ENCODE measurements at regions not wholly inside any gene's neighbourhood (a gene's known extent, or its start where the extent isn't known, plus 50 kb on each side); places are given as distances from the start of the nearest gene placed in this dataset.

GRCh38 chr9:1335174-1335573 lies 285.0 kb downstream of the DMRT2 start:
- no peak for ATAC-seq

DNA sequence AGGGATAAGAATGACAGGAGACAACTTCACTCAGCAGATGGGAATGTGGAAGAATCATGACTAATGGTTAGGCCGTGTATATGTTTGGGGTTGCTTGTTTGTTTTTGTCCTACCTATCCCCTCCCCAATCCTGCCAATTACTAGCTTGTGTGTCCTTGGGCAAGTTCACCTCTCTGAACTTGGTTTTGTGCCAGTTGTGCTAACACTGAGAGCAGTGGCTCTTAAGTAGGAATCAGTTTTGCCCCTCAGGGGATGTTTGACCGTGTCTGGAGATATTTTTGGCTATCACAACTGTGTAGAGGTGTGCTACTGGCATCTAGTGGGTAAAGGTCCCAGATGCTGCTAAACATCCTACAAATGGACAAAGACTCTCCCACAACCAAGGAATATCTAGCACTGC lies 287.0 kb downstream of the DMRT2 start:
- ATAC-seq: no peak

DNA sequence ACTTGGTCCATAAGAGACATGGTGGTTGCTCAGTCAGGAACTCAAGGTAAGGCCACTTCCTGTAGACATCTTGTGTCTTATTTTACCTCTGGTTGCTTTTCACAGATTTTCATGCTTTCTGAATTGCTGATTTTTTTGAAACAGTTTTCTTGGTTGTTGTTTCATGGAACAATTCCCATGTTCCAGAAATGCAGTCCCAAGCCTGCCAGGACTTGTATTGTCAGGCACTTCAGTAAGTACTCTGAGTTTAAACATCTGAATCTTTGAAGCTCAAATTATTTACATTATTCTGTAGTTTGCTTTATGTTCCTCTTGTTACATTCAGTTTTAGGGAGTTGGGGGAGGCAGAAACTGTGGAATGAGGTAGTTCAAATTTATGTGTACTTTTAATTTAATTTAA lies 290.2 kb downstream of the DMRT2 start:
- ATAC-seq: no peak

DNA sequence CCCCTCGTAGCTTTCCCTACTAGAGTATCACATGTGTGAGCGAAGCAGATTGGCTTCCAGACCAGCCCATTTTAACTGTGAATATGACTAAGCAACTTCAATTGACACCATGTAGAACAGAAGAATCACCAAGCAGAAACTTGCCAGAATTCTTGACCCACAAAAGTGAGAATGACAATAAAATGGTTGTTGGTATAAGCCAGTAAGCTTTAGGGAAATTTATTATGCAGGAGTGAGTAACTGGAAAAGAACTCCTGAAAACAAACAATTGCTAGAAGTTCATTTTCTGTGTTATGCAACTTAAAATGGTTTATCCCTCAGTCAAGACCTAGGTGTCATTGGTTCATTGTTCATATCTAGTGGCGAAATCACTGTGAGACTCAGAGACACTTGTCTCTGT lies 303.1 kb downstream of the DMRT2 start:
- no peak for ATAC-seq

- ATAC-seq: no peak
Observed at GRCh38 chr9:1354086-1354485, 303.9 kb downstream of the DMRT2 start.

- no peak for ATAC-seq
Observed at GRCh38 chr9:1354606-1355005, 304.4 kb downstream of the DMRT2 start.

GRCh38 chr9:1355656-1356055 lies 305.5 kb downstream of the DMRT2 start:
- ATAC-seq: no peak

DNA sequence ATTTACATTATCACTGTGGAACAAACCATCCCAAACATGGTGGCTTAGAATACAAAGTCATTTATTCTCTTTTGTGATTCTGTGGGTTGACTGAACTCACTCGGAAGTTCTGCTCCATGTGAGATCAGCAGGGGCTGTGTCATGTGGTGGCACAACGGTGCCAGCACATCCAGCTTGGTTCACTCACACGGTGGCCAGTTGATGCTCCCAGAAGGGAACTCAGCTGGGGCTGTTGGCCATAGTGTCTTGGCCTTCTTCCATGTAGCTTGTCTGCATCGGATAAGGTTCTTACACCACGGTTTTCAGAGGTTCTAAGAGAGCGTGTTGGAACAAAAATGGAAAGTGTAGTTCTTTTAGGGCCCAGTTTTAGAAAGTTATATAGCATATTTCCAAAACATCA lies 312.7 kb downstream of the DMRT2 start:
- no peak for ATAC-seq

GRCh38 chr9:1366276-1366675 lies 316.1 kb downstream of the DMRT2 start:
- ATAC-seq: no peak

DNA sequence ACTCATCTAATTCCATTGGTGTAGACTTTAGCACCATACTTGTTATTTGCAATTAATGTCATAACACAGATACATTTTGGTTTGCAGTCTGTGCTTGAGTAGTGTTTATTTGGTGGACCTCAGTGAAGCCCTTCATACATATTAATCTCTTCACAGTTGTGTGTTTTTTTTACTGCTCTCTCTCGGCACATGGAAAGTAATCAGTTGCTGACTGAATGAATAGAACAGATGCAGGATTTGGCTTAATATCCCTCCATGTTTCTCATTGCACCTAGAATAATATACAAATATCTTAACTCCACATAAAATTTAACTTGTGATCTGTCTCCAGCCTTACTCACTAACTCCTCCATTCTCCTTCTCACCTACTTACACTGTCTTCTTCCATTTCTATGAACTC lies 319.1 kb downstream of the DMRT2 start:
- no peak for ATAC-seq

DNA sequence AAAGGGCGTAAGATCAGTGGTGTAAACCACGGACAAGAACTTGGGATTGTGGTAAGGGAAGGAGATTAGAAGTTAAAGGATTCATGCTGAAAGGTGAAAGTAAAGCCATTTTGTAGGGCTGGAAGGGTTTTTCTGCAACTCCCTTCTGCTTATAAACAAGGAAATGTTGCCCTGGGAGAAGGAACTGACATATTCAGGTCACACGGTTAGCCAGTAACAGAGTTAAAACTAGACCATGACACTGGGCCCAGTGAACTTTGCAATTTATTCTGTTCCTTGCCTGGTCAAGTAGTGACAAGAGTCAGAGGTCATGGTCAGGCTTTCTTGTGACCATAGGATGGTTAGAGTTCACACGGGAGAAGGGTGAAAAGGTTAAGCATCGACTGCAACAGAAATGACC lies 323.3 kb downstream of the DMRT2 start:
- ATAC-seq: no peak

GRCh38 chr9:1383899-1384455 lies 333.8 kb downstream of the DMRT2 start:
- ATAC-seq: no peak

DNA sequence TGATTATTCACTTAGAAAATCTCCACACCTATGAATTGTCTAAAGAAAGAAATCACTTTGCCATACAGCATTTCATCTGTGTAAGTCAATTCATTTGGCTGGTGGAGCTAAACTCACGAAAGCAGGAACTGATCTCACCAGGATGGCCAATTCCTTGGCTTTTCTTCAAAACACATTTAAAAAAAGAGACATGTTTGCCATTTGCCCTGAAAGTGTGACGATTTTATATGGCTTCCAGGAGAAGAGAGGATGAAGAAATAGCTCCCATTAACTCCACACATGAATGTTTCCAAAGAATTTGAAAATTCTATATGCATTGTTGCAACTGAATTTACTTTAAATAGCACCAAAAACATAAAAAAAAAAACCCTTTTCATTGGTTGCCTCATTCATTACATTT lies 334.7 kb downstream of the DMRT2 start:
- ATAC-seq: no peak

GRCh38 chr9:1386420-1386819 lies 336.3 kb downstream of the DMRT2 start:
- ATAC-seq: no peak

DNA sequence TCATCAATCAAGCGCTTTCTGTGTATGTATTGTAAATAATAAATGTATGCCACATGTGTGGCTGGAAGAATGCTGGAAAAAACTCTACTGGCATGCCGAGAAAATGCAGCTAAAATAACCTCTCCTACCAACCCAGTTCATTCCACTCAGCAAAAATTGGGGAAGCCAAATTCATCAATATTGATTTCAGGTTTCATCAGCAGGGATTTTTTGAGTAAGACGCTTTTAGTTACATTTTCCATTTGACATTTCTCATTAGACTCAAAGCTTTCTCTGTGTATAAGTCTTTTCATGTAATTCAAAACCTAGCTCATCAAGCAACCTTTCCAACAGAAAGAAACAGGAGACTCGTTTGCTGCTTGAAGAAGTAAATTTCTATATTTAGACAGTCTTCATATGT lies 338.1 kb downstream of the DMRT2 start:
- no peak for ATAC-seq

GRCh38 chr9:1400983-1401382 lies 350.8 kb downstream of the DMRT2 start:
- no peak for ATAC-seq

GRCh38 chr9:1404940-1405339 lies 354.8 kb downstream of the DMRT2 start:
- no peak for ATAC-seq

- ATAC-seq: no peak
Observed at GRCh38 chr9:1411826-1412225, 361.7 kb downstream of the DMRT2 start.

- no peak for ATAC-seq
Observed at GRCh38 chr9:1414711-1415131, 364.6 kb downstream of the DMRT2 start.

GRCh38 chr9:1415146-1415545 lies 365.0 kb downstream of the DMRT2 start:
- no peak for ATAC-seq

DNA sequence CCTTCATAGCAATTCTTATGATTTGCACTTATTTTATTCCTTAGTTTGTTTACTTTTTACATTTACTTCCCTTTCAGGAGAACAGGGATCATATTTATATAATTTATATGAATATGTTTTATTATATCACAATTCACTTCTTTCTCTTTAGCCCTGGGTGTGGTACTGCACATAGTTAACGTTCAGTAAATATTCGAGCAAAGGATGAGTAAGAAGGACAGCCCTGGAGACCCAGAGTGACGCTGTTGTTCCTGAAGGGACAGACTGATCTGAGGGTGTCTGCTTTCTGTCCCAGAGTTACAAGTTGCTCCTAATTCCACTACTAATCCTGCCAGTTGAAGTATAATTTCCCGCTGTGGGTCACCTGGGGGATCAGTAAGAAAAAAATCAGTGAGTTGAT lies 366.1 kb downstream of the DMRT2 start:
- ATAC-seq: no peak

GRCh38 chr9:1421436-1421835 lies 371.3 kb downstream of the DMRT2 start:
- ATAC-seq: no peak

GRCh38 chr9:1427875-1428274 lies 377.7 kb downstream of the DMRT2 start:
- no peak for ATAC-seq

DNA sequence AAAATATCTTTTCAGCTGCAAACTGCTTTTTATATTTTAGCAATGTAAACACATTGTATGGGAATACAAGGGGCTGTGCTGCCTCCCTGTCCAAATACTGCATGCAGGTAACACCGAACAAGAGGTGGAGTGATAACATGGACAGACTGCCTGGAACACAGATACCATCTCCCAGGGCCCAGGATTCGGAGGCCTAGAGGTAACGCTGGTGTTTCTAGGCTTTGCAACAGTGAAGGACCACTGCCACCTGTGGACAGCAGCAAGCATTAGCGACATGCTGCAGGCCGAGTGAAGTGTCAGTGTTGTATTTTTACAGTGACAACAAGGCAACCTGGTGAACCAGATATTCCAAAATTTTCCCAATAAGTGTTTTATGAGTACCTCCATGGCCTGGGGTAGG lies 379.1 kb downstream of the DMRT2 start:
- no peak for ATAC-seq

- no peak for ATAC-seq
Observed at GRCh38 chr9:1431461-1431860, 381.3 kb downstream of the DMRT2 start.

Measured in activated CD4-positive, CD25-positive, alpha-beta regulatory T cell treated with anti-CD3 and anti-CD28 coated beads, Interleukin-2, amount 50 U/mL, for 24 hours (primary cell).